Effector memory CD4-positive, alpha-beta T cell (primary cell): ENCODE measurements at regions not wholly inside any gene's neighbourhood (a gene's known extent, or its start where the extent isn't known, plus 50 kb on each side); places are given as distances from the start of the nearest gene placed in this dataset.

ENCODE experiments used
- DNase-seq, 3 donors: peaks; one replicate each; pipeline ENCODE4 v3.0.0-alpha.2; 2020
- H3K27ac ChIP-seq: 2 replicates; pipeline ENCODE4 v1.7.0; 2013; ENCODE audit warnings: mild to moderate bottlenecking, low read length, moderate library complexity; ENCODE audit not compliant: insufficient read depth, poor library complexity, severe bottlenecking
- H3K27me3 ChIP-seq: replicated peaks from 2 replicates; pipeline ENCODE4 v1.7.0; 2013; ENCODE audit warnings: mild to moderate bottlenecking, low read length; ENCODE audit not compliant: insufficient read depth, control insufficient read depth, poor library complexity, severe bottlenecking
- H3K36me3 ChIP-seq: 2 replicates; pipeline ENCODE4 v1.7.0; 2013; ENCODE audit warnings: mild to moderate bottlenecking, low read length, moderate library complexity; ENCODE audit not compliant: control insufficient read depth, insufficient read depth
- H3K4me1 ChIP-seq: 2 replicates; pipeline ENCODE4 v1.7.0; 2013; ENCODE audit warnings: low read length, mild to moderate bottlenecking; ENCODE audit not compliant: control insufficient read depth, insufficient read depth, poor library complexity, severe bottlenecking
- H3K4me3 ChIP-seq: 2 replicates; pipeline ENCODE4 v1.7.0; 2013; ENCODE audit warnings: low read length, low read depth, mild to moderate bottlenecking; ENCODE audit not compliant: insufficient read depth, poor library complexity, severe bottlenecking
- H3K9me3 ChIP-seq: 2 replicates; pipeline ENCODE4 v1.7.0; 2013; ENCODE audit warnings: mild to moderate bottlenecking, low read length, moderate library complexity; ENCODE audit not compliant: control insufficient read depth

GRCh38 chr22:23401910-23402274 is 178.2 kb downstream of the IGLL1 start:
- Histone ChIP-seq H3K27ac (no peak overlapping the region), H3K36me3 (no peaks in the 10 kb centered on the region), H3K27me3 (no peaks in the 10 kb centered on the region), H3K4me1 (peaks cover 4% of the 10 kb centered on the region), H3K9me3 (no peaks in the 10 kb centered on the region), H3K4me3 (no peak overlapping the region)
- no peak for DNase-seq

GRCh38 chr22:23401111-23401909 is 178.8 kb downstream of the IGLL1 start:
- no peaks in the 10 kb centered on the region for H3K36me3 ChIP-seq
- H3K4me1 ChIP-seq = peaks cover 4% of the 10 kb centered on the region
- H3K4me3 ChIP-seq = no peak overlapping the region
- H3K9me3 ChIP-seq = no peaks in the 10 kb centered on the region
- H3K27ac ChIP-seq = no peak overlapping the region
- H3K27me3 ChIP-seq = no peaks in the 10 kb centered on the region
- no peak for DNase-seq

GRCh38 chr22:23400286-23400981 is 179.7 kb downstream of the IGLL1 start:
- Histone ChIP-seq H3K27ac (no peak overlapping the region), H3K36me3 (no peaks in the 10 kb centered on the region)
- no peak for DNase-seq

GRCh38 chr22:23399367-23400285 is 180.5 kb downstream of the IGLL1 start:
- Histone ChIP-seq H3K27ac (no peak overlapping the region), H3K4me1 (peaks cover 4% of the 10 kb centered on the region), H3K4me3 (no peak overlapping the region), H3K36me3 (no peaks in the 10 kb centered on the region), H3K27me3 (no peaks in the 10 kb centered on the region), H3K9me3 (no peaks in the 10 kb centered on the region)
- no peak for DNase-seq

More at GRCh38 chr22:23400286-23400981, 179.7 kb downstream of the IGLL1 start:
- Histone ChIP-seq H3K4me1 (peaks cover 4% of the 10 kb centered on the region), H3K27me3 (no peaks in the 10 kb centered on the region), H3K4me3 (no peak overlapping the region), H3K9me3 (no peaks in the 10 kb centered on the region)

GRCh38 chr22:23398701-23399366 is 181.3 kb downstream of the IGLL1 start:
- Histone ChIP-seq H3K27ac (no peak overlapping the region), H3K4me1 (peaks cover 4% of the 10 kb centered on the region), H3K36me3 (no peaks in the 10 kb centered on the region), H3K4me3 (no peak overlapping the region), H3K9me3 (no peaks in the 10 kb centered on the region), H3K27me3 (no peaks in the 10 kb centered on the region)
- DNase-seq = no peak

GRCh38 chr22:23397613-23398567 is 182.2 kb downstream of the IGLL1 start:
- Histone ChIP-seq H3K9me3 (no peaks in the 10 kb centered on the region), H3K27me3 (no peaks in the 10 kb centered on the region), H3K36me3 (no peaks in the 10 kb centered on the region), H3K4me1 (peaks cover 4% of the 10 kb centered on the region), H3K4me3 (no peak overlapping the region), H3K27ac (no peak overlapping the region)
- DNase-seq = no peak

GRCh38 chr22:23397008-23397612 is 183.0 kb downstream of the IGLL1 start:
- H3K27me3 ChIP-seq = no peaks in the 10 kb centered on the region

GRCh38 chr22:23396362-23397007 is 183.6 kb downstream of the IGLL1 start:
- no peaks in the 10 kb centered on the region for H3K36me3 ChIP-seq
- no peak overlapping the region for H3K4me3 ChIP-seq
- H3K9me3 ChIP-seq = no peaks in the 10 kb centered on the region
- no peak for DNase-seq
- H3K4me1 ChIP-seq = no peaks in the 10 kb centered on the region
- no peaks in the 10 kb centered on the region for H3K27me3 ChIP-seq
- H3K27ac ChIP-seq = no peak overlapping the region

More at GRCh38 chr22:23397008-23397612, 183.0 kb downstream of the IGLL1 start:
- Histone ChIP-seq H3K9me3 (no peaks in the 10 kb centered on the region), H3K36me3 (no peaks in the 10 kb centered on the region), H3K27ac (no peak overlapping the region), H3K4me1 (peaks cover 2% of the 10 kb centered on the region), H3K4me3 (no peak overlapping the region)
- no peak for DNase-seq
